SU-DHL-6 (cell line): ENCODE measurements at regions not wholly inside any gene's neighbourhood (a gene's known extent, or its start where the extent isn't known, plus 50 kb on each side); places are given as distances from the start of the nearest gene placed in this dataset.

ENCODE experiments used
- H2AFZ ChIP-seq: fragments of 200-600 bp; sonication (generic); 2 replicates; pipeline ENCODE4 v1.6.1; 2014; ENCODE audit warnings: low read depth, mild to moderate bottlenecking, moderate library complexity, mixed read lengths, antibody characterized with exemption, low read length; ENCODE audit not compliant: severe bottlenecking
- H3F3A ChIP-seq: fragments of 200-600 bp; shearing (Covaris generic); 2 replicates; pipeline ENCODE4 v1.6.0; 2016; ENCODE audit warnings: antibody characterized with exemption, mild to moderate bottlenecking; ENCODE audit not compliant: insufficient read depth
- H3K27ac ChIP-seq: fragments of 200-600 bp; sonication (generic); 2 replicates; pipeline ENCODE4 v1.5.1; 2016; ENCODE audit warnings: low read depth, mild to moderate bottlenecking, low read length, moderate library complexity, mixed read lengths
- H3K27me3 ChIP-seq: fragments of 200-600 bp; sonication (generic), shearing (Covaris generic); 2 replicates; pipeline ENCODE4 v1.6.0; 2014; ENCODE audit warnings: mild to moderate bottlenecking, low read length
- H3K36me3 ChIP-seq: fragments of 200-600 bp; sonication (generic); 2 replicates; pipeline ENCODE4 v1.6.1; 2014; ENCODE audit warnings: mild to moderate bottlenecking, low read length, mixed read lengths
- H3K4me2 ChIP-seq: fragments of 300-600, 200-600 bp; shearing (Covaris generic), sonication (generic); 2 replicates; pipeline ENCODE4 v1.6.0; 2014; ENCODE audit warnings: low read length, low read depth, mild to moderate bottlenecking; ENCODE audit not compliant: poor library complexity, severe bottlenecking
- H3K4me3 ChIP-seq: fragments of 200-600 bp; sonication (generic); 2 replicates; pipeline ENCODE4 v1.5.1; 2014; ENCODE audit warnings: antibody characterized with exemption, low read length, mild to moderate bottlenecking, mixed read lengths; ENCODE audit not compliant: insufficient read depth, poor library complexity, severe bottlenecking
- H3K79me2 ChIP-seq: fragments of 200-600 bp; sonication (generic); 2 replicates; pipeline ENCODE4 v1.6.1; 2014; ENCODE audit warnings: mild to moderate bottlenecking, low read length, moderate library complexity; ENCODE audit not compliant: insufficient read depth
- H3K9ac ChIP-seq: fragments of 200-600 bp; sonication (generic); 2 replicates; pipeline ENCODE4 v1.7.0; 2014; ENCODE audit warnings: mild to moderate bottlenecking, low read length
- H3K9me2 ChIP-seq: fragments of 200-600 bp; sonication (generic); replicated peaks from 2 replicates; pipeline ENCODE4 v1.6.1; 2014; ENCODE audit warnings: low read length; ENCODE audit not compliant: insufficient read depth
- H3K9me3 ChIP-seq: fragments of 200-600 bp; sonication (generic); 2 replicates; pipeline ENCODE4 v1.6.1; 2014; ENCODE audit warnings: low read length, mixed read lengths; ENCODE audit not compliant: insufficient read depth
- H4K20me1 ChIP-seq: fragments of 200-600 bp; sonication (generic); 2 replicates; pipeline ENCODE4 v1.6.1; 2014; ENCODE audit warnings: low read depth, mild to moderate bottlenecking, antibody characterized with exemption, low read length, moderate library complexity, mixed read lengths
- CTCF ChIP-seq: fragments of 200-600 bp; sonication (generic); IDR thresholded peaks from one replicate; pipeline ENCODE4 v1.5.1; 2017; ENCODE audit warnings: antibody characterized with exemption, mild to moderate bottlenecking, low read length, moderate library complexity; ENCODE audit not compliant: insufficient read depth, poor library complexity, severe bottlenecking
- EZH2phosphoT487 ChIP-seq: fragments of 200-600 bp; sonication (generic), shearing (Covaris generic); conservative IDR thresholded peaks from 2 replicates; pipeline ENCODE4 v1.6.1; 2018; ENCODE audit warnings: mild to moderate bottlenecking, antibody characterized with exemption, low read length, moderate library complexity, mixed read lengths

- H3K9ac ChIP-seq: no peak overlapping the region
- 0 out of 2 replicates have a peak, but pooled peaks cover 4% of the 10 kb centered on the region for H3K27me3 ChIP-seq
- no peaks in the 10 kb centered on the region for H3K9me3 ChIP-seq
- H3K27ac ChIP-seq: no peak overlapping the region
- no peak for TF ChIP-seq CTCF
- no peak for TF ChIP-seq EZH2phosphoT487
- H3K4me3 ChIP-seq: no peak overlapping the region
- no peaks in the 10 kb centered on the region for H3K79me2 ChIP-seq
- H3K36me3 ChIP-seq: no peaks in the 10 kb centered on the region
- H4K20me1 ChIP-seq: no peaks in the 10 kb centered on the region
- no peaks in the 10 kb centered on the region for H3F3A ChIP-seq
- no peak overlapping the region for H3K4me2 ChIP-seq
- no peak overlapping the region for H2AFZ ChIP-seq
- H3K9me2 ChIP-seq: no peaks in the 10 kb centered on the region
These were observed 495.0 kb upstream of the MGMT start for GRCh38 chr10:128972036-128972405.

- no peak overlapping the region for H2AFZ ChIP-seq
- H3K9ac ChIP-seq: no peak overlapping the region
- no peak overlapping the region for H3K4me3 ChIP-seq
- TF ChIP-seq CTCF (no peak), EZH2phosphoT487 (no peak)
- 0 out of 2 replicates have a peak, but pooled peaks cover 4% of the 10 kb centered on the region for H3K27me3 ChIP-seq
- H3K9me3 ChIP-seq: no peaks in the 10 kb centered on the region
- H3K36me3 ChIP-seq: no peaks in the 10 kb centered on the region
- H3K9me2 ChIP-seq: no peaks in the 10 kb centered on the region
- no peaks in the 10 kb centered on the region for H4K20me1 ChIP-seq
- H3F3A ChIP-seq: no peaks in the 10 kb centered on the region
- H3K4me2 ChIP-seq: no peak overlapping the region
- no peak overlapping the region for H3K27ac ChIP-seq
- H3K79me2 ChIP-seq: no peaks in the 10 kb centered on the region
These were observed 493.8 kb upstream of the MGMT start for GRCh38 chr10:128973221-128973620.

GRCh38 chr10:128976856-128977255 is 490.2 kb upstream of the MGMT start:
- Histone ChIP-seq H2AFZ (no peak overlapping the region), H4K20me1 (no peaks in the 10 kb centered on the region), H3K27ac (no peak overlapping the region), H3K4me2 (no peak overlapping the region), H3K27me3 (0 out of 2 replicates have a peak, but pooled peaks cover 4% of the 10 kb centered on the region), H3K9me3 (no peaks in the 10 kb centered on the region), H3K9ac (no peak overlapping the region), H3F3A (no peaks in the 10 kb centered on the region), H3K4me3 (no peak overlapping the region), H3K79me2 (no peaks in the 10 kb centered on the region), H3K9me2 (no peaks in the 10 kb centered on the region), H3K36me3 (no peaks in the 10 kb centered on the region)
- no peak for TF ChIP-seq EZH2phosphoT487

- Histone ChIP-seq H3K27me3 (0 out of 2 replicates have a peak, but pooled peaks cover 4% of the 10 kb centered on the region), H3K9me3 (no peaks in the 10 kb centered on the region), H4K20me1 (no peaks in the 10 kb centered on the region), H3K36me3 (no peaks in the 10 kb centered on the region), H3K4me2 (no peak overlapping the region), H3K9me2 (no peaks in the 10 kb centered on the region), H3F3A (no peaks in the 10 kb centered on the region), H3K27ac (no peak overlapping the region), H3K79me2 (no peaks in the 10 kb centered on the region), H3K9ac (no peak overlapping the region), H2AFZ (no peak overlapping the region), H3K4me3 (no peak overlapping the region)
- TF ChIP-seq EZH2phosphoT487: no peak
- TF ChIP-seq CTCF: no peak
These were observed 488.8 kb upstream of the MGMT start for GRCh38 chr10:128978211-128978610.
